Smooth muscle cell (in vitro differentiated cells): ENCODE measurements at regions not wholly inside any gene's neighbourhood (a gene's known extent, or its start where the extent isn't known, plus 50 kb on each side); places are given as distances from the start of the nearest gene placed in this dataset.
"Not testable (repeated sequence)": the region's sequence is repeated elsewhere in the genome, so short reads cannot be mapped to it uniquely, and the experiment has no call there.

Experiments used
- DNase-seq: peaks from one replicate; lab custom pipeline; 2025; ENCODE audit not compliant: unreplicated experiment; lab: John Stamatoyannopoulos, UW
- H2AFZ ChIP-seq: fragments of 200-600 bp; sonication (generic); 2 replicates; pipeline ENCODE4 v1.6.0; 2016; ENCODE audit warnings: antibody characterized with exemption, low read depth, mild to moderate bottlenecking
- H3F3A ChIP-seq: fragments of 200-600 bp; sonication (generic); 2 replicates; pipeline ENCODE4 v1.6.0; 2017; ENCODE audit warnings: antibody characterized with exemption, low read depth
- H3K27ac ChIP-seq: fragments of 200-600 bp; sonication (generic); 2 replicates; pipeline ENCODE4 v1.5.1; 2016; ENCODE audit warnings: low read depth, mild to moderate bottlenecking
- H3K27me3 ChIP-seq: fragments of 200-600 bp; sonication (generic); 2 replicates; pipeline ENCODE4 v1.6.1; 2016; ENCODE audit warnings: low read depth, mild to moderate bottlenecking
- H3K36me3 ChIP-seq: fragments of 200-600 bp; sonication (generic); 2 replicates; pipeline ENCODE4 v1.5.1; 2016; ENCODE audit warnings: low read depth
- H3K4me1 ChIP-seq: fragments of 200-600 bp; sonication (generic); 2 replicates; pipeline ENCODE4 v1.5.1; 2016; ENCODE audit warnings: low read depth
- H3K4me2 ChIP-seq: fragments of 200-600 bp; sonication (generic); 2 replicates; pipeline ENCODE4 v1.6.0; 2016; ENCODE audit warnings: mild to moderate bottlenecking
- H3K4me3 ChIP-seq: fragments of 200-600 bp; sonication (generic); 2 replicates; pipeline ENCODE4 v1.5.1; 2016; ENCODE audit warnings: mild to moderate bottlenecking
- H3K79me2 ChIP-seq: fragments of 200-600 bp; sonication (generic); 2 replicates; pipeline ENCODE4 v1.6.0; 2016; ENCODE audit warnings: low read depth, mild to moderate bottlenecking
- H3K9ac ChIP-seq: fragments of 200-600 bp; sonication (generic); 2 replicates; pipeline ENCODE4 v1.6.0; 2016; ENCODE audit warnings: low read depth
- H3K9me3 ChIP-seq: fragments of 200-600 bp; sonication (generic); replicated peaks from 2 replicates; pipeline ENCODE4 v1.5.1; 2016; ENCODE audit warnings: low read depth
- H4K20me1 ChIP-seq: fragments of 200-600 bp; sonication (generic); 2 replicates; pipeline ENCODE4 v1.6.0; 2016; ENCODE audit warnings: low read depth
- whole genome bisulfite sequencing: methylation state at CpG from one replicate; pipeline ENCODE4 v1.1.7; 2016; ENCODE audit warnings: low lambda C conversion rate; 5-methylcytosine and 5-hydroxymethylcytosine counted together
- TF ChIP-seq, protein P1 (sequence below): fragments of 200-600 bp; sonication (generic); IDR thresholded peaks from 2 replicates; pipeline ENCODE4 v1.5.1; 2017; ENCODE audit warnings: borderline replicate concordance, mild to moderate bottlenecking, antibody characterized with exemption; ENCODE audit not compliant: insufficient read depth, poor library complexity, severe bottlenecking

DNA sequence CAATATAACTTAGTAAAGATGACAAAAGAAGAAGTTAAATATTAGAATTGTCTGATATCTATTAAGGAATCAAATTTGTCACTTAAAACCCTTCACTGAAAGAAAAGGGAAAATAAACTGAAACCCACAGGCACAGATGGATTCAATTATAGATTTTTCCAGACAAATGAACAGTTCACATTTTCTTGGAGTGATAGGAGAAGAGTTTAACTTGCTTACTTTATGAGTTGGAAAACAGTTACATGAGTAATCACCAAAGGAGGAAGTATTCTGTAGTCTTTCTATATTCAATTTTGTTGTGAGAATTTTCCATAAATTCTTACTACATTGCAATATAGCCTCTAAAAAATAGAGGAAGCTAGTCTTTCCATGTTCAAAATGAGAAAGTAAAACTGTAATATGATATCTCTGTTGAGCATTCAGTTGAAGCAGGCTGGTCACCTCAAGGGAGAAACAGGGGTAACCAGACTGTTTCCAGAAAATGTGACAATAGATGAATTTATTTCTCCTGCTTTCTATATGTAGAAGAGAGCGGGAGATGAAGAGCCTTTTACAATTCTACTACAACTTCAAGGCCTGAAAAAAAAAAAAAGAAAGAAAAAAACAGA is 330.3 kb upstream of the EPHA5 start:
- no peaks in the 10 kb centered on the region for H3F3A ChIP-seq
- H3K36me3 ChIP-seq = no peaks in the 10 kb centered on the region
- no peak for DNase-seq
- no peaks in the 10 kb centered on the region for H3K27me3 ChIP-seq
- H4K20me1 ChIP-seq = no peaks in the 10 kb centered on the region
- H3K4me3 ChIP-seq = peak overlapping the region; percentile 24
- no peaks in the 10 kb centered on the region for H3K79me2 ChIP-seq
- H3K27ac ChIP-seq = peak overlapping the region; percentile 13
- peak overlapping the region; percentile 40 for H3K4me2 ChIP-seq
- no peaks in the 10 kb centered on the region for H3K9me3 ChIP-seq
- H3K4me1 ChIP-seq = peaks cover 10% of the 10 kb centered on the region
- 55% methylated on average over 1 of the region's 1 CpG for WGBS
- TF ChIP-seq, protein P1, sequence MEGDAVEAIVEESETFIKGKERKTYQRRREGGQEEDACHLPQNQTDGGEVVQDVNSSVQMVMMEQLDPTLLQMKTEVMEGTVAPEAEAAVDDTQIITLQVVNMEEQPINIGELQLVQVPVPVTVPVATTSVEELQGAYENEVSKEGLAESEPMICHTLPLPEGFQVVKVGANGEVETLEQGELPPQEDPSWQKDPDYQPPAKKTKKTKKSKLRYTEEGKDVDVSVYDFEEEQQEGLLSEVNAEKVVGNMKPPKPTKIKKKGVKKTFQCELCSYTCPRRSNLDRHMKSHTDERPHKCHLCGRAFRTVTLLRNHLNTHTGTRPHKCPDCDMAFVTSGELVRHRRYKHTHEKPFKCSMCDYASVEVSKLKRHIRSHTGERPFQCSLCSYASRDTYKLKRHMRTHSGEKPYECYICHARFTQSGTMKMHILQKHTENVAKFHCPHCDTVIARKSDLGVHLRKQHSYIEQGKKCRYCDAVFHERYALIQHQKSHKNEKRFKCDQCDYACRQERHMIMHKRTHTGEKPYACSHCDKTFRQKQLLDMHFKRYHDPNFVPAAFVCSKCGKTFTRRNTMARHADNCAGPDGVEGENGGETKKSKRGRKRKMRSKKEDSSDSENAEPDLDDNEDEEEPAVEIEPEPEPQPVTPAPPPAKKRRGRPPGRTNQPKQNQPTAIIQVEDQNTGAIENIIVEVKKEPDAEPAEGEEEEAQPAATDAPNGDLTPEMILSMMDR = no peak
- peak overlapping the region; percentile 79 for H2AFZ ChIP-seq
- no peak overlapping the region for H3K9ac ChIP-seq

DNA sequence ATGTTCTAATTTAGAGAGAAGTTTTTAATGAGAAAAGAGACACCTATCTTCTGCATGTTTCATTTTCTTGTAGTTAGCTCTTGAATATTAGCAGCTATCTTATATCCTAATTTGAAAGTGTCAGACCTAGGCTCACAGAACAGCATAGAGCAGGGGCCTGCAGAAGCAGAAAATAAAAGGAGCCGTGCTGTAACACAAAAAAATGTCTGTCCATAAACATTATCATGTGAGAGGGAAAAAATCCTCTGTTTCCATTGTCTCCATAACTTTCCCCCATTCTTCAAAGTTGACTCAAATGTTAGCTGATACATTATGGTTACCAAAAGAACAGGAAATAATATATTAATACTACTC is 329.2 kb upstream of the EPHA5 start:
- Histone ChIP-seq H3K36me3 (no peaks in the 10 kb centered on the region), H4K20me1 (no peaks in the 10 kb centered on the region), H2AFZ (peak overlapping the region; percentile 6), H3K27me3 (no peaks in the 10 kb centered on the region), H3K27ac (peak overlapping the region; percentile 9), H3K4me2 (peak overlapping the region; percentile 40), H3K9me3 (no peaks in the 10 kb centered on the region), H3K9ac (no peak overlapping the region), H3K79me2 (no peaks in the 10 kb centered on the region), H3K4me3 (peak overlapping the region; percentile 24), H3K4me1 (peaks cover 10% of the 10 kb centered on the region), H3F3A (no peaks in the 10 kb centered on the region)
- TF ChIP-seq, protein P1 = no peak
- 46% methylated on average over 1 of the region's 1 CpG for WGBS
- DNase-seq = no peak

DNA sequence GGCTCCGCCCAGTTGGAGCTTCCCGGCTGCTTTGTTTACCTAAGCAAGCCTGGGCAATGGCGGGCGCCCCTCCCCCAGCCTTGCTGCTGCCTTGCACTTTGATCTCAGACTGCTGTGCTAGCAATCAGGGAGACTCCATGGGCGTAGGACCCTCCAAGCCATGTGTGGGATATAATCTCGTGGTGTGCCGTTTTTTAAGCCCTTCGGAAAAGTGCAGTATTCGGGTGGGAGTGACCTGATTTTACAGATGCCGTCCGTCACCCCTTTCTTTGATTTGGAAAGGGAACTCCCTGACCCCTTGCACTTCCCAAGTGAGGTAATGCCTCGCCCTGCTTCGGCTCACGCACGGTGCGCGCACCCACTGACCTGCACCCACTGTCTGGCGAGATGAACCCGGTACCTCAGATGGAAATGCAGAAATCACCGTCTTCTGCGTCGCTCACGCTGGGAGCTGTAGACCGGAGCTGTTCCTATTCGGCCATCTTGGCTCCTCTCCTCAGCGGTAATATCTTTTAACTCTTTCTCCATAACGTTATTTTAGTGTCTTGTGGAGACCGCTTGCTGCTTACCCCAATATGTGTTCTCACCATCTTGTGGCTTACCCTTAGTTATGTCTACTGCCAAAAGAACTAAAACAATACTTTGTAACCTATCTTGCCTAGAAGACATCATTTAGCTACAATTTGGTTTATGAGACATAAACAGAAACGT is 328.7 kb upstream of the EPHA5 start:
- not testable (repeated sequence) for H4K20me1 ChIP-seq, H3K36me3 ChIP-seq, H3K27me3 ChIP-seq, H3K9me3 ChIP-seq, H3K4me1 ChIP-seq, H3F3A ChIP-seq, H3K9ac ChIP-seq, H3K79me2 ChIP-seq, DNase-seq
- peak overlapping the region; percentile 24 for H3K4me3 ChIP-seq
- WGBS = 70% methylated on average over 28 of the region's 29 CpGs
- H2AFZ ChIP-seq = peak overlapping the region; percentile 6
- H3K27ac ChIP-seq = peak overlapping the region; percentile 5
- peak overlapping the region; percentile 40 for H3K4me2 ChIP-seq

DNA sequence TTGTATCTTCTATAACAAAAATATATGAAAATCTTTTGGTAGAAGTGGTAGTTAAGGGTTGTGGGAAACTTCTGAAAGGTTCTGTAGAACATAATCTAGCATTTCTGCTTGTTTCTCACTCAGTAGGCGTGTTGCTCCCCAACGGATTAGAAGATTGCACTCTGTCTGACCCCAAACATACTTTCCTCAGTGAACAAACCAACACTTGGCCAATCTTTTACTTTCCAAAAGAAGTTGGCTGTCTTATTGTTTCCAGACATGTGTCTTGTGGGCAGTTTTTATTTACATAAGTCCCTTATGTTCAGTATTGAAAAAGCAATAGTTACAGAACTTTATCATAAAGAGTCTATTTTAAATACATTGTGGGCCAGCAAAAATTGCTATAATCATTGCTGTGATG is 312.8 kb upstream of the EPHA5 start:
- no peak overlapping the region for H2AFZ ChIP-seq
- 67% methylated on average over 2 of the region's 2 CpGs for WGBS

More for the DNA sequence above, 312.8 kb upstream of the EPHA5 start:
- Histone ChIP-seq H3K36me3 (no peaks in the 10 kb centered on the region), H3K4me1 (no peaks in the 10 kb centered on the region), H3K27me3 (no peaks in the 10 kb centered on the region), H3K9ac (no peak overlapping the region), H3K79me2 (no peaks in the 10 kb centered on the region), H3K4me2 (no peak overlapping the region), H4K20me1 (no peaks in the 10 kb centered on the region), H3F3A (no peaks in the 10 kb centered on the region), H3K4me3 (no peak overlapping the region), H3K27ac (no peak overlapping the region), H3K9me3 (no peaks in the 10 kb centered on the region)
- no peak for DNase-seq
- TF ChIP-seq, protein P1 = no peak
